HG03439 (cell line): ENCODE measurements at regions not wholly inside any gene's neighbourhood (a gene's known extent, or its start where the extent isn't known, plus 50 kb on each side); places are given as distances from the start of the nearest gene placed in this dataset.

Source experiments
- ATAC-seq: cut with Tn5 transposase; IDR thresholded peaks from one replicate; pipeline ENCODE4 v1.9.1; 2021; ENCODE audit warnings: mild to moderate bottlenecking, moderate library complexity; ENCODE audit not compliant: unreplicated experiment

- no peak for ATAC-seq
Measured at GRCh38 chr10:3016016-3016415, 51.3 kb upstream of the PFKP start.

GRCh38 chr10:3014968-3015367, 52.4 kb upstream of the PFKP start:
- no peak for ATAC-seq

GRCh38 chr10:3012223-3012622, 55.1 kb upstream of the PFKP start:
- no peak for ATAC-seq

GRCh38 chr10:3010816-3011460, 56.4 kb upstream of the PFKP start:
- ATAC-seq, result no peak

- ATAC-seq, result no peak
Measured at GRCh38 chr10:3010334-3010733, 57.0 kb upstream of the PFKP start.

- ATAC-seq, result no peak
Measured at GRCh38 chr10:3009341-3009740, 58.0 kb upstream of the PFKP start.

- no peak for ATAC-seq
Measured at GRCh38 chr10:3008518-3009195, 58.7 kb upstream of the PFKP start.

GRCh38 chr10:3006607-3007006, 60.7 kb upstream of the PFKP start:
- ATAC-seq, result no peak

GRCh38 chr10:3006093-3006492, 61.3 kb upstream of the PFKP start:
- ATAC-seq, result no peak

GRCh38 chr10:3002304-3002703, 65.0 kb upstream of the PFKP start:
- no peak for ATAC-seq

- no peak for ATAC-seq
Measured at GRCh38 chr10:3000048-3000447, 67.3 kb upstream of the PFKP start.

GRCh38 chr10:2994221-2994961, 73.0 kb upstream of the PFKP start:
- ATAC-seq, result no peak

GRCh38 chr10:2993636-2994035, 73.7 kb upstream of the PFKP start:
- no peak for ATAC-seq

GRCh38 chr10:2992401-2993198, 74.7 kb upstream of the PFKP start:
- no peak for ATAC-seq

GRCh38 chr10:2990764-2991163, 76.6 kb upstream of the PFKP start:
- no peak for ATAC-seq

- no peak for ATAC-seq
Measured at GRCh38 chr10:2989292-2989947, 77.9 kb upstream of the PFKP start.

- ATAC-seq, result no peak
Measured at GRCh38 chr10:2987185-2987768, 80.1 kb upstream of the PFKP start.

- ATAC-seq, result no peak
Measured at GRCh38 chr10:2986391-2986801, 81.0 kb upstream of the PFKP start.

- no peak for ATAC-seq
Measured at GRCh38 chr10:2985729-2986232, 81.6 kb upstream of the PFKP start.

GRCh38 chr10:2984682-2985081, 82.7 kb upstream of the PFKP start:
- no peak for ATAC-seq
